Limb (tissue), 2 donors: ENCODE measurements at regions not wholly inside any gene's neighbourhood (a gene's known extent, or its start where the extent isn't known, plus 50 kb on each side); places are given as distances from the start of the nearest gene placed in this dataset.

Source experiments
- DNase-seq, 2 donors: peaks; one replicate each; pipeline ENCODE4 v3.0.0-alpha.2; 2016; ENCODE audit errors: extremely low spot score in 2 of 2

- DNase-seq = no peak
These were observed 94.6 kb upstream of the UST start for GRCh38 chr6:148652205-148652604.

GRCh38 chr6:148653138-148653776 lies 93.6 kb upstream of the UST start:
- DNase-seq = no peak

DNA sequence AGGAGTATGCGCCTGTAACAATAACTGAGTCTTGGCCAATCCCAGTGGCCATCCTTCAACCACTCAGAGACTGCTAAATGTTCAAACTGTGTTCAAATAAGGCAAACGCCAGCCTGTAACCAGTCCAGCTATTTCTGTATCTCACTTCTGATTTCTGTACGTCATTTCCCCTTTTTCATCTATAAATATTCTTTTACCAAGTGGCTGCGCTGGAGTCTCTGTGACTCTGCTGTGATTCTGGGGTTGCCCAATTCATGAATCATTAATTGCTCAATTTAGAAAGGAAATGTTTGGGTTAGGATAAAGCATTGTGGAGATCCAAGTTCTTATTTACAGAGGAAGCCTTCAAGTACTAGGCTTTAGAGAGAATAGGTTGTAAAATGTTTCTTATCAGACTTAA lies 89.8 kb upstream of the UST start:
- no peak for DNase-seq

- DNase-seq = no peak
These were observed 88.0 kb upstream of the UST start for GRCh38 chr6:148658681-148659430.

DNA sequence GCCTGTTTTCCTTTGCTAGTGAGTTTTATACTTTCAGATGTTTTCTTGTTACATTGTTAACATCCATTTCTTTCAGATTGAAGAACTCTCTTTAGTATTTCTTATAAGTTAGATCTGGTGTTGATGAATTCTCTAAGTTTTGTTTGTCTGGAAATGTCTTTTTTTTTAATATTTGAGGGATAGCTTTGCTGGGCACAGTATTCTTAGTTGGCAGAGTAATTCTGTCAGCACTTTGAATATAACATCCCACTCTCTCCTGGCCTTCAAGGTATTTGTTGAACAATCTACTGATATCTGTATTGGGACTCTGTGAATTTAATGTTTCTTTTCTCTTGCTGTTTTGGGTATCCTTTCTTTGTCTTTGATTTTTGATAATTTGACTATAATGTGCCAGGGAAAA lies 79.4 kb upstream of the UST start:
- DNase-seq = no peak

GRCh38 chr6:148671085-148671484 lies 75.7 kb upstream of the UST start:
- DNase-seq = no peak

DNA sequence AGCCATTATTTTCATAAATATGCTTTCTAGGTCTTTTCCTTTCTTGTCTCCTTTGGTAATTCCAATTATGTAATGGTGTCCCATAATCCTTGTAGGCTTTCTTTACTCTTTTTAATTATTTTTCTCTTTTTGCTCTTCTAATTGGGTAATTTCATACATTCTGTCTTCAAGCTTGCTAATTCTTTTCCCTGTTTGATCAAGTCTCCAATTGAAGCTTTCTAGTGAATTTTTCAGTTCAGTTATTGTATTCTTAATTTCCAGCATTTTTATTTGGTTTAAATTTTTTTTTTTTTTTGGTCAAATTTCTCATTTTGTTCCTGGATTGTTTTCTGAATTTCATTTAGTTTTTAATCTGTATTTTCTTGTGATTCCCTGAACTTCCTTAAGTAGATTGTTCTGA lies 74.9 kb upstream of the UST start:
- no peak for DNase-seq

DNA sequence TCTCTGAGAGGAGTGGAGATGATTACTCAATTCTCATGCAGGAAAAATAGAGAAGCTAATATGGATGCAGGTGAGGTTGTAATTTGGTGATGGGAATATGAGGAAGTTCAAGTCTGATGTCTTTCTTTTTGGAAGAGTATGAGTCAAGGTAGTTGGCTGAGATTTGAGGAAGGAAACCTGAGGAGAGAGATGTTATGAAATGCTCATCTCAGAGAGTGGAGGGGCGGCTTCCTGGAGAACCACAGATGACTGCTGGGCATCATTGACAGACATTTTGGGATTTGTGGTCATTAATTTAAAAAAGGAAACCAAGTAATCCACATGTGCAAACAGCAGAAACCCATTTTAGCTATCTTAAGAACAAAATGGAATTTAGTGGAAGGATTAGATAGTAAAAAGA lies 72.5 kb upstream of the UST start:
- DNase-seq = no peak

GRCh38 chr6:148677594-148678476 lies 69.0 kb upstream of the UST start:
- no peak for DNase-seq

- DNase-seq = no peak
These were observed 68.1 kb upstream of the UST start for GRCh38 chr6:148678682-148679081.

- no peak for DNase-seq
These were observed 65.2 kb upstream of the UST start for GRCh38 chr6:148681666-148682065.

- DNase-seq = no peak
These were observed 64.6 kb upstream of the UST start for GRCh38 chr6:148682252-148682651.

- no peak for DNase-seq
These were observed 63.8 kb upstream of the UST start for GRCh38 chr6:148682990-148683389.

DNA sequence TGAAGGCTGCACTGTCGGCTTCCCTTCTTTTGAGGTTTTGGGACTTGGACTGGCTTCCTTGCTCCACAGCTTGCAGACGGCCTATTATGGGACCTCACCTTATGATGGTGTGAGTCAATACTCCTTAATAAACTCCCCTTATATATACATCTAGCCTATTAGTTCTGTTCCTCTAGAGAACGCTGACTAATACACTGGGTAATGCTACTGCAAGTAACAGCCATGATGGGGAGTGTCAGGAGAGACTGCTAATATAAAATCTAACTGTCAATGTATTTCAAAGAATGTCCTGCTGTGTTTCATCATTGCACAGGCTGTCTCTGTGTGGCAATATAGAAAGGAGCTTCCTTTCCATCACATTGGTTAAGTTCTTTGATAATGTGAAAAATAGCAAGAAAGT lies 57.7 kb upstream of the UST start:
- no peak for DNase-seq

DNA sequence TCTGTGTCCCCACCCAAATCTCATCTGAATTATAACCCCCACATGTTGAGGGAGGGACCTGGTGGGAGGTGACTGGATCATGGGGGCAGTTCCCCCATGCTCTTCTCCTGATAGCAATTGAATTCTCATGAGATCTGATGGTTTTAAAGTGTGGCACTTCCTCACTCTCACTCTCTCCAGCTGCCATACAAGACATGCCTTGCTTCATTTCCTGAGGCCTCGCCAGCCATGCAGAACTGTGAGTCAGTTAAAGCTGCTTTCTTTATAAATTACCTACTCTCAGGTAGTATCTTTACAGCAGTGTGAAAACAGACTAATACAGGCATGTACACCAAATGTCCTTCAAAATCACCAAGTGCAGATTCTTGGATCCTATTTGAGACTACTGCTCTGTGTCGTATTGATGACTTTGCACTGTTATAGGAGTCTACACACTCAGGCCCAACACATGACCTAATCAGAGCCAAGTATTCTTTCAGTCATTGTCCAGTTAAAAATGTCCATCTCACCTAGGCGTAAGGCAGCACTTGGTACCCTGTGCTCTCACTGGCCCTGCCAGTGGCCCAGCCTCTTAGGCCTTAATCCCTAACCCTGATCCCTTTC lies 52.8 kb upstream of the UST start:
- no peak for DNase-seq
